ENCODE measurements at regions not wholly inside any gene's neighbourhood (a gene's known extent, or its start where the extent isn't known, plus 50 kb on each side); places are given as distances from the start of the nearest gene placed in this dataset.

DNA sequence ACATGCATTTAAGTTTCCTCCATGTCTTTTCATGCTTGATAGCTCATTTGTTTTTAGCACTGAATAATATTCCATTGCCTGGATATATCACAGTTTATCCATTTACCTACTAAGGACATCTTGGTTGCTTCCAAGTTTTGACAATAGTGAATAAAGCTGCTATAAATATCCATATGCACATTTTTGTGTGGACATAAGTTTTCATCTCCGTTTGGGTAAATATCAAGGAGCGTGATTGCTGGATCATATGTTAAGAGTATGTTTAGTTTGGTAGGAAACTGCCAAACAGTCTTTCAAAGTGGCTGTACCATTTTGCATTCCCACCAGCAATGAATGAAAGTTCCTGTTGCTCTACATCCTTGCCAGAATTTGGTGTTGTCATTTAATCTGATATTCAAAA lies 172.5 kb downstream of the DHX15 start:
- Histone ChIP-seq H2AFZ (ENCODE audit: low read length) (no peak overlapping the region), H3K9ac (ENCODE audit: low read length) (no peak overlapping the region), H3K27me3 (ENCODE audit: insufficient read depth, low read length) (no peaks in the 10 kb centered on the region), H3F3A (ENCODE audit: insufficient read depth, low read length) (no peaks in the 10 kb centered on the region), H3K9me2 (ENCODE audit: low read depth, low read length) (no peaks in the 10 kb centered on the region), H3K4me3 (ENCODE audit: low read depth, low read length, poor library complexity, severe bottlenecking) (no peak overlapping the region), H3K4me1 (ENCODE audit: insufficient read depth, low read length, severe bottlenecking) (no peaks in the 10 kb centered on the region), H3K36me3 (ENCODE audit: insufficient read depth, low read length) (no peaks in the 10 kb centered on the region), H3K4me2 (ENCODE audit: low read length) (no peak overlapping the region), H3K9me3 (ENCODE audit: low read length) (no peaks in the 10 kb centered on the region), H3K27ac (ENCODE audit: low read depth, low read length, poor library complexity, severe bottlenecking) (no peak overlapping the region), H4K20me1 (ENCODE audit: insufficient read depth, low read length) (no peaks in the 10 kb centered on the region), H3K79me2 (ENCODE audit: insufficient read depth, low read length) (no peaks in the 10 kb centered on the region)
- TF ChIP-seq, protein P1, sequence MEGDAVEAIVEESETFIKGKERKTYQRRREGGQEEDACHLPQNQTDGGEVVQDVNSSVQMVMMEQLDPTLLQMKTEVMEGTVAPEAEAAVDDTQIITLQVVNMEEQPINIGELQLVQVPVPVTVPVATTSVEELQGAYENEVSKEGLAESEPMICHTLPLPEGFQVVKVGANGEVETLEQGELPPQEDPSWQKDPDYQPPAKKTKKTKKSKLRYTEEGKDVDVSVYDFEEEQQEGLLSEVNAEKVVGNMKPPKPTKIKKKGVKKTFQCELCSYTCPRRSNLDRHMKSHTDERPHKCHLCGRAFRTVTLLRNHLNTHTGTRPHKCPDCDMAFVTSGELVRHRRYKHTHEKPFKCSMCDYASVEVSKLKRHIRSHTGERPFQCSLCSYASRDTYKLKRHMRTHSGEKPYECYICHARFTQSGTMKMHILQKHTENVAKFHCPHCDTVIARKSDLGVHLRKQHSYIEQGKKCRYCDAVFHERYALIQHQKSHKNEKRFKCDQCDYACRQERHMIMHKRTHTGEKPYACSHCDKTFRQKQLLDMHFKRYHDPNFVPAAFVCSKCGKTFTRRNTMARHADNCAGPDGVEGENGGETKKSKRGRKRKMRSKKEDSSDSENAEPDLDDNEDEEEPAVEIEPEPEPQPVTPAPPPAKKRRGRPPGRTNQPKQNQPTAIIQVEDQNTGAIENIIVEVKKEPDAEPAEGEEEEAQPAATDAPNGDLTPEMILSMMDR (IDR thresholded peaks at IDR 0.05; ENCODE audit: low read length): no peak
- TF ChIP-seq EZH2 (IDR thresholded peaks at IDR 0.05; ENCODE audit: borderline replicate concordance, low read length): no peak

DNA sequence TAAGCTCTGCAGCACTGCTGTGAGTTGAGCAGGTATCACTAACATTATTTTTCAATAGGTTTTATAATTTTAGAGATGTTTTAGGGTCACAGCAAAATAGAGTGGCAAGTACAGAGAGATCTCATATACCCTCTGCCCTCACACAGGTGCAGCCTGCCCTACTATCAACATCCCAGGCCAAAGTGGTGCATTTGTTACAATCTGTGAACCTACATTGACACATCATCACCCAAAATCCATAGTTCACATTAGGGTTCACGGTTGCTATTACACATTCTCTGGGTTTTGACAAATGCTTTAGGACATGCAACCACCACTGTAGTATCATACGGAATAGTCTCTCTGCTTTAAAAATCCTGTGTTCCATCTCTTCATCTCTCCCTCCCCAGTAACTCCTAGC lies 173.1 kb downstream of the DHX15 start:
- Histone ChIP-seq H3K79me2 (ENCODE audit: insufficient read depth, low read length) (no peaks in the 10 kb centered on the region), H3K4me2 (ENCODE audit: low read length) (no peak overlapping the region), H3K27me3 (ENCODE audit: insufficient read depth, low read length) (no peaks in the 10 kb centered on the region), H3F3A (ENCODE audit: insufficient read depth, low read length) (no peaks in the 10 kb centered on the region), H3K4me3 (ENCODE audit: low read depth, low read length, poor library complexity, severe bottlenecking) (no peak overlapping the region), H4K20me1 (ENCODE audit: insufficient read depth, low read length) (no peaks in the 10 kb centered on the region), H3K36me3 (ENCODE audit: insufficient read depth, low read length) (no peaks in the 10 kb centered on the region), H2AFZ (ENCODE audit: low read length) (no peak overlapping the region), H3K9me3 (ENCODE audit: low read length) (no peaks in the 10 kb centered on the region), H3K9me2 (ENCODE audit: low read depth, low read length) (no peaks in the 10 kb centered on the region), H3K27ac (ENCODE audit: low read depth, low read length, poor library complexity, severe bottlenecking) (no peak overlapping the region), H3K9ac (ENCODE audit: low read length) (no peak overlapping the region), H3K4me1 (ENCODE audit: insufficient read depth, low read length, severe bottlenecking) (no peaks in the 10 kb centered on the region)
- TF ChIP-seq, protein P1 (IDR thresholded peaks at IDR 0.05; ENCODE audit: low read length): no peak
- no peak for TF ChIP-seq EZH2 (IDR thresholded peaks at IDR 0.05; ENCODE audit: borderline replicate concordance, low read length)

DNA sequence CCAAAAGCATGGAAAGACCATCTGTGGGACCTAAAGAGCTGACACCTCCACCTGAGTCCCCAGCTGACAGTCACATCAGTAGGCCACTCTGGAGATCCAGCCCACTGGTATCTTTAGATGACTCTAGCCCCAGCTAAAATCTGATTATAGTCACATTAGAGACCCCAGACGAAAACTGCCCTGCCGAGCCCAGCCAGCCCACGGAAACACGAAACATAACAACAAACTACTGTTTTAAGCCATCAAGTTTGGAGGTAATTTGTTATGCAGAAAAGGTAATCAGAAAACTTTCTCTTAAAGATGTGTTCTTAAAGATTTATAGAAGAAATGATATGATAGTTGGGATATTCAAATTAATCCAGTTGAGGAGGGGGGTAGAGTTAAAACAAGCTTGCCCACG lies 175.7 kb downstream of the DHX15 start:
- Histone ChIP-seq H3K9me3 (ENCODE audit: low read length) (no peaks in the 10 kb centered on the region), H3K9ac (ENCODE audit: low read length) (no peak overlapping the region), H4K20me1 (ENCODE audit: insufficient read depth, low read length) (no peaks in the 10 kb centered on the region), H3K79me2 (ENCODE audit: insufficient read depth, low read length) (no peaks in the 10 kb centered on the region), H3K36me3 (ENCODE audit: insufficient read depth, low read length) (no peaks in the 10 kb centered on the region), H3K4me2 (ENCODE audit: low read length) (no peak overlapping the region), H3K9me2 (ENCODE audit: low read depth, low read length) (no peaks in the 10 kb centered on the region), H3F3A (ENCODE audit: insufficient read depth, low read length) (no peaks in the 10 kb centered on the region), H3K27ac (ENCODE audit: low read depth, low read length, poor library complexity, severe bottlenecking) (no peak overlapping the region), H3K4me1 (ENCODE audit: insufficient read depth, low read length, severe bottlenecking) (no peaks in the 10 kb centered on the region), H3K4me3 (ENCODE audit: low read depth, low read length, poor library complexity, severe bottlenecking) (no peak overlapping the region), H3K27me3 (ENCODE audit: insufficient read depth, low read length) (no peaks in the 10 kb centered on the region), H2AFZ (ENCODE audit: low read length) (no peak overlapping the region)
- TF ChIP-seq, protein P1 (IDR thresholded peaks at IDR 0.05; ENCODE audit: low read length): no peak
- TF ChIP-seq EZH2 (IDR thresholded peaks at IDR 0.05; ENCODE audit: borderline replicate concordance, low read length): no peak

All from OCI-LY1 (cell line).